ENCODE measurements at regions not wholly inside any gene's neighbourhood (a gene's known extent, or its start where the extent isn't known, plus 50 kb on each side); places are given as distances from the start of the nearest gene placed in this dataset.

DNA sequence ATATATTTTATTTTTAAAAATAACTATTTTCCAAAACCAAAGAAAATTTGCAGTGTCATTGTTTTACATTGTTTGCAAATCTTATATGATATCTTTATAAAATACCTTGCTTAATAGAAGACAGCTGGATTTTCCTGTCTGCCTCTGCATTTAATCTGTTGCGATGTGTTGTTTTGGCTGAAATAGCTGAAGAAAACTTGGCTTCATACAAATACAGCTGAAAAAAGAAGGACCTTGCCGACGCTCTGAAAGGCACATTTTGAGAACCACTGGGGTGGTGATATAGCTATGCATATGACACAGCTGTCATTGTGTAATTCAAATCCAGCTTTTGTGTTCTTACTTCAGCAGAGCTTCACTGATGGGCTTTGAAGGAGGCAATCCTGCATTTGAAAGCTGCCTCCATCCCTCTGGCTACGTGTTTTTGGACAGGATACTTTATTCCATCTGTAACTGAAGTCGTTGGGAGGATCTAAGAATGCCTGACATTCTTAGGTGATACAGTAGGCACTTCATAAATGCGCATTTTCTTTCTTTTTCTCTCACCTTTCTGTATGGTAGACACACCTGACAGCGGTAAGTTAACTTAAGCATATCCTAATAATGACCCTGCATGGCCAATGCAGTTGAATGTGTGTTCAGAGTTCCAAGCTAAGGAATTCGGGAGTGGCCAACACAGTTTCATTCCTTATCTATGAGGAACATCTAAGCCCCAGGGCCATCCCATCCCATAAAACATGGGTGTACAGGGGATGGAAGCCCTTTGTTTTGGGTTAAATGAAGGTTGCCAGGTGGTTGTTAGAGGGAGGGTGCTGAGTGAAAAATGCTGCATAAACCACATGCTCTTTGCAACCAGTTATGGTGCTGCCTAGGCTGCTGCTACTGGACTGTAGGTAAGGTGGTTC is 213.0 kb downstream of the TFAP2A start:
- CTCF ChIA-PET: no interaction called here
- TF ChIP-seq, protein P1, sequence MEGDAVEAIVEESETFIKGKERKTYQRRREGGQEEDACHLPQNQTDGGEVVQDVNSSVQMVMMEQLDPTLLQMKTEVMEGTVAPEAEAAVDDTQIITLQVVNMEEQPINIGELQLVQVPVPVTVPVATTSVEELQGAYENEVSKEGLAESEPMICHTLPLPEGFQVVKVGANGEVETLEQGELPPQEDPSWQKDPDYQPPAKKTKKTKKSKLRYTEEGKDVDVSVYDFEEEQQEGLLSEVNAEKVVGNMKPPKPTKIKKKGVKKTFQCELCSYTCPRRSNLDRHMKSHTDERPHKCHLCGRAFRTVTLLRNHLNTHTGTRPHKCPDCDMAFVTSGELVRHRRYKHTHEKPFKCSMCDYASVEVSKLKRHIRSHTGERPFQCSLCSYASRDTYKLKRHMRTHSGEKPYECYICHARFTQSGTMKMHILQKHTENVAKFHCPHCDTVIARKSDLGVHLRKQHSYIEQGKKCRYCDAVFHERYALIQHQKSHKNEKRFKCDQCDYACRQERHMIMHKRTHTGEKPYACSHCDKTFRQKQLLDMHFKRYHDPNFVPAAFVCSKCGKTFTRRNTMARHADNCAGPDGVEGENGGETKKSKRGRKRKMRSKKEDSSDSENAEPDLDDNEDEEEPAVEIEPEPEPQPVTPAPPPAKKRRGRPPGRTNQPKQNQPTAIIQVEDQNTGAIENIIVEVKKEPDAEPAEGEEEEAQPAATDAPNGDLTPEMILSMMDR (IDR thresholded peaks at IDR 0.05; ENCODE audit: low read depth, low read length): no peak
- Histone ChIP-seq H3K27ac (ENCODE audit: low read depth, low read length) (no peak overlapping the region), H3K4me3 (ENCODE audit: low read depth, low read length) (no peak overlapping the region), H3K9me3 (ENCODE audit: control insufficient read depth, insufficient read depth, low read length) (peaks cover 25% of the 10 kb centered on the region), H3K27me3 (ENCODE audit: control insufficient read depth, insufficient read depth, low read length) (no peaks in the 10 kb centered on the region)
- POLR2A ChIA-PET: no interaction called here
- no peak for DNase-seq (ENCODE audit: low read depth, low spot score)

DNA sequence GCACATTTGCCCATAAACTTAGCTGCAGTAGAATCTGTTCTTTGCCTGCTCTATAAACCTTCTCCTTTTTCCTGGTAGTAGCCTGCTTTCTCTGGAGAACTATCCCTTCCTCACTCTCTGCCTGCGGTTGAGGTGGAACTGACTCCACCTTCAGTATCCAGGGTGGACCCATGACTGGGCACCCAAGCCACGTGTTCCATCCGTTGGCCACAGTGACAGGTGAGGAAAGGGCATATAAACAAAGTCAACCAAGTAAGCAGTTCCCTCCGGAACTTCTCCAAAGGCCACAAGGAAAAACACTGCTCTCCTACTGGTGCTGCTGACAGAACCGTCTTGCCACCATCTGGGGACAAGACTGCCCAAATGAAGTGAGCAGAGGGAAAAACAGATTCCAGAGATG is 218.8 kb downstream of the TFAP2A start:
- Histone ChIP-seq H3K27ac (ENCODE audit: low read depth, low read length) (no peak overlapping the region), H3K4me3 (ENCODE audit: low read depth, low read length) (no peak overlapping the region), H3K27me3 (ENCODE audit: control insufficient read depth, insufficient read depth, low read length) (no peaks in the 10 kb centered on the region), H3K9me3 (ENCODE audit: control insufficient read depth, insufficient read depth, low read length) (peaks cover 22% of the 10 kb centered on the region)
- POLR2A ChIA-PET: no interaction called here
- DNase-seq (ENCODE audit: low read depth, low spot score): no peak
- TF ChIP-seq, protein P1 (IDR thresholded peaks at IDR 0.05; ENCODE audit: low read depth, low read length): no peak
- CTCF ChIA-PET: no interaction called here

DNA sequence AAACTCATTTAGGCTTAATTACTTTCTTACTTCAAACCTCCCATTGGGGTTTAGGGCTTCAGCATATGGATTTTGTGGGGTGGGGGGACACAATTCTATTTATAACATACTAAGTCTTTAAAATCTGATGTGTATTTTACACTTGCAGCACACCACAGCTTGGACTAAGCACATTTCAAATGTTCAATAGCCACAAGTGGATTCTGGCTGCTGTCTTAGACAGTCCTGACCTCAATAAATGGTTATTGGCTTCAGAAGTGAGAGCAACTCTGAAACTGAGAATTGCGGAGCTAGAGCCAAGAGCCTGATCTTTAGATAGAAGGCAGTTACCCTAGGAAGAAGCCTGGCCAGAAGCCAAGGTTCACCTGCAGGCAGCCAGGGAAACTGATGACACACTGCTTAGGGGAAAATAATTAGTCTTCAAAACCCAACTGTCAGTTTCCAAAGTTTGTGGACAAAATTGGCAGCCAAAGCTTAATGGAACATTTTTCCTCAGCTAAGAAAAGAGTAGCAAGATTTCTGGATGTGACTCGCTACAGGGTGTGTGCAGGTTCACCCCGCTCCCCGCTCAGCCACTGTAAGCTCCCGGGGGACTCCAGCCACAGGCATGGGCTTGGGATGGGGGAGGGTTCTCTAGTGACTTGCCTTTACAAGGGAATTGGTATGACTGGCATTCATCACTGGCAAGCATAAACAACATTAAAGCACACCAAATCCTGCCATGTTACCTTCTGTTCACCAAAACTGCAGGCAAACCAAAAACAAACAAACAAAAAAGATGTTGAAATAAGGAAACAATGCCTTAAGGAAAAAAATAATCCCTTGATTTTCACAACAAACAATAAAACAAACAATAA is 219.8 kb downstream of the TFAP2A start:
- Histone ChIP-seq H3K27ac (ENCODE audit: low read depth, low read length) (no peak overlapping the region), H3K9me3 (ENCODE audit: control insufficient read depth, insufficient read depth, low read length) (peaks cover 22% of the 10 kb centered on the region), H3K4me3 (ENCODE audit: low read depth, low read length) (no peak overlapping the region), H3K27me3 (ENCODE audit: control insufficient read depth, insufficient read depth, low read length) (no peaks in the 10 kb centered on the region)
- ChIA-PET CTCF (no interaction called here), POLR2A (no interaction called here)
- TF ChIP-seq, protein P1 (IDR thresholded peaks at IDR 0.05; ENCODE audit: low read depth, low read length): no peak
- DNase-seq (ENCODE audit: low read depth, low spot score): no peak

DNA sequence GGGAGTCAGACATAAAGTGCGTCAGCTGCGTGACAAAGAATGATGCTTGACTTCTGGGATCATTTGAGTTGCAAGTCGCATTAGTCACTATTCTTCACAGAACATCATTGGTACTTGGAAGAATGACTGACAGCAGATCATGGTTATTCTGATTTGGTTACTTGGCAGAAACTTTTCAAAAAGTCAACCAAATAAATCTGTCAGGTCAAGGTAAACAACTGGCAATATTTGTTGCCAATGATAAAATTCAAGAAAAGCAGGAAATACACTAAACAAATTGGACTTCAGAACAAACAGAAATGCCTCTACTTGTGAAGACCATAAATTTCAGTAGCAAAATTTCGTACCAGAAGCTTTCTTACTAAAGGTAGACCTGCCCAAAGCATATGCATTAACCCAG is 221.6 kb downstream of the TFAP2A start:
- Histone ChIP-seq H3K27me3 (ENCODE audit: control insufficient read depth, insufficient read depth, low read length) (no peaks in the 10 kb centered on the region), H3K4me3 (ENCODE audit: low read depth, low read length) (no peak overlapping the region), H3K9me3 (ENCODE audit: control insufficient read depth, insufficient read depth, low read length) (peaks cover 25% of the 10 kb centered on the region), H3K27ac (ENCODE audit: low read depth, low read length) (no peak overlapping the region)
- POLR2A ChIA-PET: no interaction called here
- TF ChIP-seq, protein P1 (IDR thresholded peaks at IDR 0.05; ENCODE audit: low read depth, low read length): no peak
- no peak for DNase-seq (ENCODE audit: low read depth, low spot score)
- CTCF ChIA-PET: no interaction called here

DNA sequence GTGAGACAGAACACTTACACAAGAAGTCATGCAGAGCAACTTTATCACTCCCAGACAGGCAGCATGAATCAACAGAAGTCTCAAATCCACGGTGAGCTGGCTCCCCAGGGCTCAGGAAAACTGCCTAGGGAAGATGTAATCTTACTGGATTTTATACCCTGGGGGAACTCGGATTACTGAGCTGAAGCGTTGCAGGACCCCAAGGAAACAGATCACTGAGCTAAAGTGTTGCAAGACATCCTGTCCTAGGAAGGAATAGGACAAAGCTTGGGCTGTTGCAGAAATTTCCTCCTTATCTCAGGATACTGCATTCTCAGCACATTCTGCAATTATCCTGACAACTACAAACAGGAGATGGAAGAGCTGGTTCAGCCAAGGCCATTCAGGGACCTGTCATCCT is 224.8 kb downstream of the TFAP2A start:
- POLR2A ChIA-PET: no interaction called here
- DNase-seq (ENCODE audit: low read depth, low spot score): no peak
- Histone ChIP-seq H3K9me3 (ENCODE audit: control insufficient read depth, insufficient read depth, low read length) (peaks cover 12% of the 10 kb centered on the region), H3K27ac (ENCODE audit: low read depth, low read length) (no peak overlapping the region), H3K4me3 (ENCODE audit: low read depth, low read length) (no peak overlapping the region), H3K27me3 (ENCODE audit: control insufficient read depth, insufficient read depth, low read length) (no peaks in the 10 kb centered on the region)
- TF ChIP-seq, protein P1 (IDR thresholded peaks at IDR 0.05; ENCODE audit: low read depth, low read length): no peak
- CTCF ChIA-PET: no interaction called here
